T-helper 1 cell treated with Interleukin-12 subunit alpha and Interleukin-12 subunit beta and Interleukin-4 antibody, amounts not matched to agents 30 ng/mL and 1 ng/mL, for 36 hours (primary cell): ENCODE measurements at regions not wholly inside any gene's neighbourhood (a gene's known extent, or its start where the extent isn't known, plus 50 kb on each side); places are given as distances from the start of the nearest gene placed in this dataset.
"Not testable (repeated sequence)": the region's sequence is repeated elsewhere in the genome, so short reads cannot be mapped to it uniquely, and the experiment has no call there.

Source experiments
- intact Hi-C: fragments of 100-400 bp; cut with micrococcal nuclease; formaldehyde crosslinking; loops from one replicate; pipeline ENCODE4 v1.15.1; 2024

GRCh38 chr4:128457726-128458125, 170.1 kb upstream of the PGRMC2 start:
- intact Hi-C loops = loop anchor here (10.0 kb wide), 2 partner anchors 637 to 1177 kb away; partner anchors contain the start of genes C4orf33 and SCLT1

- intact Hi-C loops = loop anchor here (10.0 kb wide), 2 partner anchors 639 to 1179 kb away; partner anchors contain the start of genes C4orf33 and SCLT1
Measured at GRCh38 chr4:128456171-128456570, 168.6 kb upstream of the PGRMC2 start.

GRCh38 chr4:128455480-128455879, 167.9 kb upstream of the PGRMC2 start:
- intact Hi-C loops = loop anchor here (10.0 kb wide), 2 partner anchors 639 to 1179 kb away; partner anchors contain the start of genes C4orf33 and SCLT1

GRCh38 chr4:128454881-128455280, 167.3 kb upstream of the PGRMC2 start:
- intact Hi-C loops = loop anchor here (1.0 to 10.0 kb wide), 7 partner anchors 97 to 1180 kb away; partner anchors contain the start of genes C4orf33, JADE1, PGRMC2 and SCLT1

- intact Hi-C loops = loop anchor here (1.0 to 10.0 kb wide), 7 partner anchors 98 to 1180 kb away; partner anchors contain the start of genes C4orf33, JADE1, PGRMC2 and SCLT1
Measured at GRCh38 chr4:128454281-128454871, 166.8 kb upstream of the PGRMC2 start.

GRCh38 chr4:128452415-128452814, 164.8 kb upstream of the PGRMC2 start:
- intact Hi-C loops = loop anchor here (5.0 to 10.0 kb wide), 4 partner anchors 100 to 1182 kb away; partner anchors contain the start of genes C4orf33, PGRMC2 and SCLT1

GRCh38 chr4:128451270-128451905, 163.8 kb upstream of the PGRMC2 start:
- intact Hi-C loops = loop anchor here (5.0 to 10.0 kb wide), 4 partner anchors 101 to 1183 kb away; partner anchors contain the start of genes C4orf33, PGRMC2 and SCLT1

GRCh38 chr4:128450326-128451120, 162.9 kb upstream of the PGRMC2 start:
- intact Hi-C loops = loop anchor here (5.0 to 10.0 kb wide), 4 partner anchors 102 to 1184 kb away; partner anchors contain the start of genes C4orf33, PGRMC2 and SCLT1

GRCh38 chr4:128449251-128449650, 161.6 kb upstream of the PGRMC2 start:
- intact Hi-C loops = no loop called here

- intact Hi-C loops = no loop called here
Measured at GRCh38 chr4:128444544-128445302, 157.1 kb upstream of the PGRMC2 start.

GRCh38 chr4:128440923-128441322, 153.3 kb upstream of the PGRMC2 start:
- intact Hi-C loops = no loop called here

GRCh38 chr4:128437023-128437422, 149.4 kb upstream of the PGRMC2 start:
- intact Hi-C loops = not testable (repeated sequence)

GRCh38 chr4:128429023-128429613, 141.5 kb upstream of the PGRMC2 start:
- intact Hi-C loops = not testable (repeated sequence)

GRCh38 chr4:128428397-128428796, 140.8 kb upstream of the PGRMC2 start:
- intact Hi-C loops = no loop called here

GRCh38 chr4:128427832-128428366, 140.3 kb upstream of the PGRMC2 start:
- intact Hi-C loops = no loop called here

GRCh38 chr4:128424527-128425497, 137.2 kb upstream of the PGRMC2 start:
- intact Hi-C loops = no loop called here

GRCh38 chr4:128422296-128422695, 134.7 kb upstream of the PGRMC2 start:
- intact Hi-C loops = not testable (repeated sequence)

- intact Hi-C loops = no loop called here
Measured at GRCh38 chr4:128416921-128417320, 129.3 kb upstream of the PGRMC2 start.

- intact Hi-C loops = no loop called here
Measured at GRCh38 chr4:128410037-128410436, 122.4 kb upstream of the PGRMC2 start.
